ENCODE measurements at regions not wholly inside any gene's neighbourhood (a gene's known extent, or its start where the extent isn't known, plus 50 kb on each side); places are given as distances from the start of the nearest gene placed in this dataset.

GRCh38 chr3:94294806-94295205 lies 231.9 kb downstream of the NSUN3 start:
- Histone ChIP-seq H3K79me2 (ENCODE audit: control insufficient read depth, insufficient read depth, low read length) (no peaks in the 10 kb centered on the region), H2AFZ (ENCODE audit: control insufficient read depth, low read length) (no peak overlapping the region)
- FAIRE-seq, result no peak

GRCh38 chr3:94299716-94300115 lies 236.9 kb downstream of the NSUN3 start:
- TF ChIP-seq CTCF (optimal IDR thresholded peaks at IDR 0.05 in 1 of 3, IDR thresholded peaks at IDR 0.05 in 1 of 3, conservative IDR thresholded peaks at IDR 0.05 in 1 of 3; ENCODE audit: extremely low read depth in 1 of 3, insufficient read depth in 2 of 3, low read length in 3 of 3) (no peak), EZH2 (IDR thresholded peaks at IDR 0.05; ENCODE audit: low read length) (no peak)
- H3K9me3 ChIP-seq (ENCODE audit: control insufficient read depth, low read depth, low read length), result no peaks in the 10 kb centered on the region
- H2AFZ ChIP-seq (ENCODE audit: control insufficient read depth, low read length), result no peak overlapping the region
- no peaks in the 10 kb centered on the region for H3K9me1 ChIP-seq (ENCODE audit: control insufficient read depth, extremely low read depth, insufficient read depth, low read length)
- no peak overlapping the region for H3K9ac ChIP-seq (ENCODE audit: control insufficient read depth, extremely low read depth, insufficient read depth, low read length)
- no peak overlapping the region for H3K4me2 ChIP-seq (ENCODE audit: control insufficient read depth, extremely low read depth, insufficient read depth, low read depth, low read length)
- no peak overlapping the region for H3K27ac ChIP-seq (ENCODE audit: control insufficient read depth, insufficient read depth, low read length)
- DNase-seq (ENCODE audit: low read depth, low spot score) (no peak), FAIRE-seq (no peak)
- H3K36me3 ChIP-seq (ENCODE audit: control insufficient read depth in 2 of 2, extremely low read depth in 1 of 2, insufficient read depth in 2 of 2, low read length in 2 of 2), result no peaks in the 10 kb centered on the region
- no peak overlapping the region for H3K4me3 ChIP-seq (ENCODE audit: control insufficient read depth in 2 of 3, extremely low read depth in 1 of 3, insufficient read depth in 2 of 3, low read depth in 1 of 3, low read length in 3 of 3)
- H4K20me1 ChIP-seq (ENCODE audit: control insufficient read depth, extremely low read depth, insufficient read depth, low read length), result no peaks in the 10 kb centered on the region
- no peaks in the 10 kb centered on the region for H3K4me1 ChIP-seq (ENCODE audit: control insufficient read depth, extremely low read depth, insufficient read depth, low read length)
- no peaks in the 10 kb centered on the region for H3K79me2 ChIP-seq (ENCODE audit: control insufficient read depth, insufficient read depth, low read length)
- H3K27me3 ChIP-seq (ENCODE audit: control insufficient read depth, extremely low read depth, insufficient read depth, low read length), result no peaks in the 10 kb centered on the region
- dilution Hi-C loops (cut with MboI; ENCODE audit: extremely low pct_ligation_motif_present, low sequenced_read_pairs), result no loop called here

More at GRCh38 chr3:94294806-94295205, 231.9 kb downstream of the NSUN3 start:
- Histone ChIP-seq H3K36me3 (ENCODE audit: control insufficient read depth in 2 of 2, extremely low read depth in 1 of 2, insufficient read depth in 2 of 2, low read length in 2 of 2) (no peaks in the 10 kb centered on the region), H3K9me3 (ENCODE audit: control insufficient read depth, low read depth, low read length) (no peaks in the 10 kb centered on the region), H3K4me3 (ENCODE audit: control insufficient read depth in 2 of 3, extremely low read depth in 1 of 3, insufficient read depth in 2 of 3, low read depth in 1 of 3, low read length in 3 of 3) (no peak overlapping the region), H3K9me1 (ENCODE audit: control insufficient read depth, extremely low read depth, insufficient read depth, low read length) (no peaks in the 10 kb centered on the region), H3K27ac (ENCODE audit: control insufficient read depth, insufficient read depth, low read length) (no peak overlapping the region), H3K4me1 (ENCODE audit: control insufficient read depth, extremely low read depth, insufficient read depth, low read length) (no peaks in the 10 kb centered on the region), H4K20me1 (ENCODE audit: control insufficient read depth, extremely low read depth, insufficient read depth, low read length) (no peaks in the 10 kb centered on the region), H3K4me2 (ENCODE audit: control insufficient read depth, extremely low read depth, insufficient read depth, low read depth, low read length) (no peak overlapping the region), H3K9ac (ENCODE audit: control insufficient read depth, extremely low read depth, insufficient read depth, low read length) (no peak overlapping the region), H3K27me3 (ENCODE audit: control insufficient read depth, extremely low read depth, insufficient read depth, low read length) (no peaks in the 10 kb centered on the region)
- DNase-seq (ENCODE audit: low read depth, low spot score), result no peak
- dilution Hi-C loops (cut with MboI; ENCODE audit: extremely low pct_ligation_motif_present, low sequenced_read_pairs), result no loop called here
- TF ChIP-seq CTCF (optimal IDR thresholded peaks at IDR 0.05 in 1 of 3, IDR thresholded peaks at IDR 0.05 in 1 of 3, conservative IDR thresholded peaks at IDR 0.05 in 1 of 3; ENCODE audit: extremely low read depth in 1 of 3, insufficient read depth in 2 of 3, low read length in 3 of 3) (no peak), EZH2 (IDR thresholded peaks at IDR 0.05; ENCODE audit: low read length) (no peak)

Data from keratinocyte (primary cell).